ENCODE measurements at regions not wholly inside any gene's neighbourhood (a gene's known extent, or its start where the extent isn't known, plus 50 kb on each side); places are given as distances from the start of the nearest gene placed in this dataset.
A peak's percentile ranks its signal among the peaks of the same experiment; 100 is the strongest.

GRCh38 chr3:106811376-106811775 lies 565.9 kb upstream of the CCDC54 start:
- Histone ChIP-seq H3K9ac (no peak overlapping the region), H3K4me3 (ENCODE audit: low read depth in 2 of 2, low read length in 1 of 2) (no peak overlapping the region), H3K4me2 (0 out of 2 replicates have a peak overlapping the region, but pooled peaks have one; percentile 31), H2AFZ (ENCODE audit: low read depth) (peak overlapping the region; percentile 20; the same call in 1 of the 2 replicates), H4K20me1 (ENCODE audit: insufficient read depth) (no peaks in the 10 kb centered on the region), H3K36me3 (replicated peaks in 1 of 2; ENCODE audit: control insufficient read depth in 1 of 2, insufficient read depth in 2 of 2, low read length in 1 of 2) (peaks cover 0 to 3% of the 10 kb centered on the region in 2 experiments), H3K4me1 (ENCODE audit: control insufficient read depth in 1 of 2, insufficient read depth in 2 of 2, low read depth in 1 of 2, low read length in 1 of 2) (peaks cover 17 to 24% of the 10 kb centered on the region in 2 experiments; a peak in 3 of 4 replicates), H3K9me3 (no peaks in the 10 kb centered on the region), H3K27me3 (ENCODE audit: insufficient read depth) (no peaks in the 10 kb centered on the region), H3K9me2 (no peaks in the 10 kb centered on the region), H3K79me2 (ENCODE audit: insufficient read depth) (no peaks in the 10 kb centered on the region), H3K27ac (ENCODE audit: low read depth in 2 of 2, low read length in 1 of 2) (peak overlapping the region in 1 of 2 experiments; percentile 15; a peak in 1 of 4 replicates), H3F3A (replicated peaks; ENCODE audit: insufficient read depth) (peaks cover 11% of the 10 kb centered on the region)
- TF ChIP-seq NRF1 (IDR thresholded peaks at IDR 0.05; ENCODE audit: low read depth, low read length), result no peak
- no peak for TF ChIP-seq SIN3A (IDR thresholded peaks at IDR 0.05; ENCODE audit: borderline replicate concordance, low read depth, low read length)
- TF ChIP-seq FOXM1 (IDR thresholded peaks at IDR 0.05; ENCODE audit: low read depth), result no peak; the same call in 1 of the 2 replicates
- TF ChIP-seq RAD21 (IDR thresholded peaks at IDR 0.05; ENCODE audit: low read length), result no peak
- TF ChIP-seq FOSL2 (IDR thresholded peaks at IDR 0.05; ENCODE audit: borderline replicate concordance, low read depth), result no peak
- TF ChIP-seq GABPA (IDR thresholded peaks at IDR 0.05; ENCODE audit: low read depth), result no peak
- no peak for TF ChIP-seq TEAD4 (IDR thresholded peaks at IDR 0.05; ENCODE audit: borderline replicate concordance, insufficient read depth)
- no peak for TF ChIP-seq MAX (IDR thresholded peaks at IDR 0.05; ENCODE audit: low read depth)
- no peak for TF ChIP-seq CTCF (IDR thresholded peaks at IDR 0.05)
- TF ChIP-seq YY1 (IDR thresholded peaks at IDR 0.05; ENCODE audit: low read depth), result no peak
- no peak for TF ChIP-seq MXI1 (IDR thresholded peaks at IDR 0.05; ENCODE audit: low read depth, low read length)
- TF ChIP-seq ELF1 (IDR thresholded peaks at IDR 0.05), result no peak
- TF ChIP-seq REST (IDR thresholded peaks at IDR 0.05; ENCODE audit: low read depth, low read length), result no peak
- TF ChIP-seq USF1 (IDR thresholded peaks at IDR 0.05; ENCODE audit: borderline replicate concordance, low read depth), result no peak
- TF ChIP-seq JUND (IDR thresholded peaks at IDR 0.05), result no peak
- no peak for TF ChIP-seq USF2 (IDR thresholded peaks at IDR 0.05; ENCODE audit: borderline replicate concordance, low read depth, low read length)
- DNase-seq, result no peak
- WGBS (ENCODE audit: low lambda C conversion rate), result 60% methylated on average over 3 of the region's 3 CpGs
- CTCF ChIA-PET, result no interaction called here
- POLR2A ChIA-PET, result no interaction called here

Data from SK-N-SH (cell line).